ENCODE measurements at regions not wholly inside any gene's neighbourhood (a gene's known extent, or its start where the extent isn't known, plus 50 kb on each side); places are given as distances from the start of the nearest gene placed in this dataset.
"Not testable (repeated sequence)": the region's sequence is repeated elsewhere in the genome, so short reads cannot be mapped to it uniquely, and the experiment has no call there.

- TF ChIP-seq POLR2AphosphoS5 (IDR thresholded peaks at IDR 0.05; ENCODE audit: borderline replicate concordance, low read depth, low read length); EZH2 (IDR thresholded peaks at IDR 0.05): not testable (repeated sequence)
These were observed 95.9 kb upstream of the FGF13 start for GRCh38 chrX:138807400-138807799.

All from SK-N-MC (cell line).